ENCODE measurements at regions not wholly inside any gene's neighbourhood (a gene's known extent, or its start where the extent isn't known, plus 50 kb on each side); places are given as distances from the start of the nearest gene placed in this dataset.

- TF ChIP-seq POLR2A (IDR thresholded peaks at IDR 0.05), result no peak
- no peak for TF ChIP-seq CTCF (IDR thresholded peaks at IDR 0.05)
- TF ChIP-seq POLR2AphosphoS5 (IDR thresholded peaks at IDR 0.05; ENCODE audit: insufficient read depth in 1 of 2, low read depth in 1 of 2), result no peak
Measured at GRCh38 chr14:84726471-84726870, 803.5 kb upstream of the FLRT2 start.

Measured in vagina (tissue), 2 donors.